PFSK-1 (cell line): ENCODE measurements at regions not wholly inside any gene's neighbourhood (a gene's known extent, or its start where the extent isn't known, plus 50 kb on each side); places are given as distances from the start of the nearest gene placed in this dataset.

Experiments
- FOXP2 ChIP-seq: optimal IDR thresholded peaks from 2 replicates; pipeline ENCODE3; 2011; ENCODE audit warnings: borderline replicate concordance, control low read depth, inconsistent platforms; ENCODE audit not compliant: insufficient read depth; ENCODE audit errors: extremely low read length, extremely low read depth
- POLR2AphosphoS5 ChIP-seq: IDR thresholded peaks from 2 replicates; pipeline ENCODE4 v1.6.1; 2012; ENCODE audit warnings: low read depth, mild to moderate bottlenecking, control low read depth, low read length, moderate library complexity
- SIN3A ChIP-seq: IDR thresholded peaks from 2 replicates; pipeline ENCODE4 v1.6.1; 2012; ENCODE audit warnings: mild to moderate bottlenecking, low read length, moderate library complexity, borderline replicate concordance; ENCODE audit not compliant: insufficient read depth
- TAF1 ChIP-seq: IDR thresholded peaks from 2 replicates; pipeline ENCODE4 v1.6.1; 2012; ENCODE audit warnings: low read length, control low read depth, borderline replicate concordance; ENCODE audit not compliant: insufficient read depth
- TF ChIP-seq, protein P1 (sequence below), 2 experiments: IDR thresholded peaks; 2 replicates each; pipeline versions ENCODE4 v1.6.1 to v1.8.0; 2011 to 2012; ENCODE audit warnings: low read depth in 2 of 2, low read length in 2 of 2, control low read depth in 1 of 2, inconsistent platforms in 1 of 2, mild to moderate bottlenecking in 1 of 2, moderate library complexity in 1 of 2; ENCODE audit not compliant: insufficient read depth in 1 of 2

GRCh38 chr2:13905831-13906230 lies 726.7 kb upstream of the LRATD1 start:
- no peak for TF ChIP-seq POLR2AphosphoS5
- TF ChIP-seq, protein P1, sequence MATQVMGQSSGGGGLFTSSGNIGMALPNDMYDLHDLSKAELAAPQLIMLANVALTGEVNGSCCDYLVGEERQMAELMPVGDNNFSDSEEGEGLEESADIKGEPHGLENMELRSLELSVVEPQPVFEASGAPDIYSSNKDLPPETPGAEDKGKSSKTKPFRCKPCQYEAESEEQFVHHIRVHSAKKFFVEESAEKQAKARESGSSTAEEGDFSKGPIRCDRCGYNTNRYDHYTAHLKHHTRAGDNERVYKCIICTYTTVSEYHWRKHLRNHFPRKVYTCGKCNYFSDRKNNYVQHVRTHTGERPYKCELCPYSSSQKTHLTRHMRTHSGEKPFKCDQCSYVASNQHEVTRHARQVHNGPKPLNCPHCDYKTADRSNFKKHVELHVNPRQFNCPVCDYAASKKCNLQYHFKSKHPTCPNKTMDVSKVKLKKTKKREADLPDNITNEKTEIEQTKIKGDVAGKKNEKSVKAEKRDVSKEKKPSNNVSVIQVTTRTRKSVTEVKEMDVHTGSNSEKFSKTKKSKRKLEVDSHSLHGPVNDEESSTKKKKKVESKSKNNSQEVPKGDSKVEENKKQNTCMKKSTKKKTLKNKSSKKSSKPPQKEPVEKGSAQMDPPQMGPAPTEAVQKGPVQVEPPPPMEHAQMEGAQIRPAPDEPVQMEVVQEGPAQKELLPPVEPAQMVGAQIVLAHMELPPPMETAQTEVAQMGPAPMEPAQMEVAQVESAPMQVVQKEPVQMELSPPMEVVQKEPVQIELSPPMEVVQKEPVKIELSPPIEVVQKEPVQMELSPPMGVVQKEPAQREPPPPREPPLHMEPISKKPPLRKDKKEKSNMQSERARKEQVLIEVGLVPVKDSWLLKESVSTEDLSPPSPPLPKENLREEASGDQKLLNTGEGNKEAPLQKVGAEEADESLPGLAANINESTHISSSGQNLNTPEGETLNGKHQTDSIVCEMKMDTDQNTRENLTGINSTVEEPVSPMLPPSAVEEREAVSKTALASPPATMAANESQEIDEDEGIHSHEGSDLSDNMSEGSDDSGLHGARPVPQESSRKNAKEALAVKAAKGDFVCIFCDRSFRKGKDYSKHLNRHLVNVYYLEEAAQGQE (IDR thresholded peaks at IDR 0.05; ENCODE audit: insufficient read depth in 1 of 2, low read depth in 2 of 2, low read length in 2 of 2) = no peak
- TF ChIP-seq TAF1 = no peak
- TF ChIP-seq SIN3A = no peak
- no peak for TF ChIP-seq FOXP2
